AG04450 (cell line): ENCODE measurements at regions not wholly inside any gene's neighbourhood (a gene's known extent, or its start where the extent isn't known, plus 50 kb on each side); places are given as distances from the start of the nearest gene placed in this dataset.

Experiments used
- CTCF ChIA-PET: fragments of 300-600, 350-600 bp; formaldehyde crosslinking; extraction: SDS; loops from one replicate; lab custom pipeline; 2022; ENCODE audit warnings: antibody characterized with exemption, inconsistent platforms; lab: Charles Lee
- POLR2A ChIA-PET: fragments of 350-600 bp; formaldehyde crosslinking; extraction: SDS; loops from one replicate; lab custom pipeline; 2021; ENCODE audit warnings: antibody characterized with exemption, inconsistent platforms; lab: Yijun Ruan, JAX
- DNase-seq: peaks from one replicate; pipeline ENCODE4 v3.0.0-alpha.2; 2011; ENCODE audit warnings: low read depth, low spot score
- H3K27ac ChIP-seq: one replicate; pipeline ENCODE4 v1.5.1; 2012; ENCODE audit warnings: low read depth, low read length, control low read depth
- H3K27me3 ChIP-seq: one replicate; pipeline ENCODE4 v1.6.0; 2012; ENCODE audit warnings: low read length; ENCODE audit not compliant: control insufficient read depth, insufficient read depth
- H3K4me3 ChIP-seq: 2 replicates; pipeline ENCODE4 v1.5.1; 2011; ENCODE audit warnings: mild to moderate bottlenecking, low read depth, low read length, control low read depth
- H3K9me3 ChIP-seq: 2 replicates; pipeline ENCODE4 v1.5.1; 2012; ENCODE audit warnings: low read length; ENCODE audit not compliant: control insufficient read depth, insufficient read depth
- TF ChIP-seq, protein P1 (sequence below): IDR thresholded peaks from 2 replicates; pipeline ENCODE4 v1.5.1; 2011; ENCODE audit warnings: low read depth, low read length, control low read depth, inconsistent platforms

DNA sequence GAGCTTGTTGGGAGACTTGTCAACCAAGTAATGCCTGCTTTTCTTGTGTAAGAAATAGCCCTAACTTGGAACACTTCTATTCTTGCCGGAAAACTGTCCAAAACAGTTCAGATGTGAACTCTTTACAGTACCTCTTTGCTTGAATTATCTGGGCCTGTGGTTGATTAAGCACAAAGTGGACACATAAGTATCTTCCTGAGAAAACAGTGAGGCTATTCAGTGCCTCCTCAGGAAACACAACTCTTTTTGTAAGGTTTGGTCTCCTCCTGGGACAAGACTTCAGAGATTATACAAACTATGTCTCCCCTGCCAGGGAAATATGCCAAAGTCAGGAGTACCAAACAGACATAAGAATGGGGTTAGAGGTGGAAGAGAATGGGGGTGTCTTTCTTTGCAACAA is 127.7 kb downstream of the LACC1 start:
- TF ChIP-seq, protein P1, sequence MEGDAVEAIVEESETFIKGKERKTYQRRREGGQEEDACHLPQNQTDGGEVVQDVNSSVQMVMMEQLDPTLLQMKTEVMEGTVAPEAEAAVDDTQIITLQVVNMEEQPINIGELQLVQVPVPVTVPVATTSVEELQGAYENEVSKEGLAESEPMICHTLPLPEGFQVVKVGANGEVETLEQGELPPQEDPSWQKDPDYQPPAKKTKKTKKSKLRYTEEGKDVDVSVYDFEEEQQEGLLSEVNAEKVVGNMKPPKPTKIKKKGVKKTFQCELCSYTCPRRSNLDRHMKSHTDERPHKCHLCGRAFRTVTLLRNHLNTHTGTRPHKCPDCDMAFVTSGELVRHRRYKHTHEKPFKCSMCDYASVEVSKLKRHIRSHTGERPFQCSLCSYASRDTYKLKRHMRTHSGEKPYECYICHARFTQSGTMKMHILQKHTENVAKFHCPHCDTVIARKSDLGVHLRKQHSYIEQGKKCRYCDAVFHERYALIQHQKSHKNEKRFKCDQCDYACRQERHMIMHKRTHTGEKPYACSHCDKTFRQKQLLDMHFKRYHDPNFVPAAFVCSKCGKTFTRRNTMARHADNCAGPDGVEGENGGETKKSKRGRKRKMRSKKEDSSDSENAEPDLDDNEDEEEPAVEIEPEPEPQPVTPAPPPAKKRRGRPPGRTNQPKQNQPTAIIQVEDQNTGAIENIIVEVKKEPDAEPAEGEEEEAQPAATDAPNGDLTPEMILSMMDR, result no peak
- DNase-seq, result no peak

DNA sequence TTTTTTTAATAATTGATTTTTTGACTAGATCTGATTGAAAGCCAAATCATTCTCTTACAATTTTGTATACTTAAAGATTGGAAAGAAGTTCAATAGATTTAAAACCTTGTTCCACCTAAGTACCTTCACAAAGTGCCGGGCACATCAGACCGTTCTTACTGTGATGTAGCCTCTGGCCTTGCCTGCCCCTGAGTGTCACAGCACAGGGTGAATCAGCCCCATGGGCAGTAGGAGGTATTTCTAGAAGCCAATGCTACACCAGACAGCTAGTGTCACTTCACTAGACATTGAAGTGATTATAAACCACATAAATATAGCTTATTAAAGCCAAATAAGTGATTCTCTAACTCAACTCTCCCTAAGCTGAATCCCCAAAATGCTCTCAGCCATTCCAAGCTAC is 131.3 kb downstream of the LACC1 start:
- H3K27me3 ChIP-seq, result no peaks in the 10 kb centered on the region
- TF ChIP-seq, protein P1, result no peak
- ChIA-PET POLR2A (no interaction called here), CTCF (no interaction called here)
- no peak for DNase-seq
- H3K27ac ChIP-seq, result no peak overlapping the region
- H3K9me3 ChIP-seq, result no peaks in the 10 kb centered on the region; the same call in 1 of the 2 replicates
- no peak overlapping the region for H3K4me3 ChIP-seq

More for the DNA sequence above, 127.7 kb downstream of the LACC1 start:
- Histone ChIP-seq H3K4me3 (no peak overlapping the region), H3K27ac (no peak overlapping the region), H3K27me3 (no peaks in the 10 kb centered on the region), H3K9me3 (no peaks in the 10 kb centered on the region; the same call in 1 of the 2 replicates)
- CTCF ChIA-PET, result no interaction called here
- POLR2A ChIA-PET, result no interaction called here

GRCh38 chr13:44012910-44013757 is 133.4 kb downstream of the LACC1 start:
- DNase-seq, result no peak
- CTCF ChIA-PET, result no interaction called here
- POLR2A ChIA-PET, result no interaction called here
- Histone ChIP-seq H3K4me3 (no peak overlapping the region), H3K27ac (no peak overlapping the region), H3K27me3 (no peaks in the 10 kb centered on the region), H3K9me3 (no peaks in the 10 kb centered on the region)
- TF ChIP-seq, protein P1, result no peak

- TF ChIP-seq, protein P1, result no peak
- no peak overlapping the region for H3K4me3 ChIP-seq
- ChIA-PET POLR2A (no interaction called here), CTCF (interaction anchor here (1.7 kb wide), 1 partner anchor 106 kb away, joined by 4 read pairs; no protein-coding TSS in a partner anchor)
- no peaks in the 10 kb centered on the region for H3K27me3 ChIP-seq
- no peak overlapping the region for H3K27ac ChIP-seq
- peak; percentile 18 for DNase-seq
- no peaks in the 10 kb centered on the region for H3K9me3 ChIP-seq
These were observed 134.1 kb downstream of the LACC1 start for GRCh38 chr13:44013758-44014291.

DNA sequence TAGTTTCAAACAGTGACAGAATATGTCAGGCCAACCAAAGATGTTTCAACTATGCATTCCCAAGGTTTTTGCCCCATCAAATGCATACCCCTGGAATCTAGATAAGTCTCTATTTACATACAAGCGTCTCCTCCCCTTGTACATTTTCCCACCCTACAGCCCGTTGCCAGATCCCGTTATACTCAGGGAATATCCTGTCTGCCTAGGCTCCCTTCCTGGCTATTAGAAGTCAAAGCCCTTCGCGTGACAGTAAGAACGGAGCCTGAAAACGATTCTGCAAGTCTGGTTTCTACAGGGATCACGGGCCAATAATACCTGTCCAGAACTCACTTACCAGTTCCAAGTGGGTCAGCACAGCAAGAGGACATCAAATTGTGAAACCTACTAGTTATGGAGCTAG is 134.8 kb downstream of the LACC1 start:
- H3K4me3 ChIP-seq, result no peak overlapping the region
- H3K27me3 ChIP-seq, result no peaks in the 10 kb centered on the region
- ChIA-PET POLR2A (no interaction called here), CTCF (interaction anchor here (1.7 kb wide), 1 partner anchor 106 kb away, joined by 4 read pairs; no protein-coding TSS in a partner anchor)
- H3K27ac ChIP-seq, result no peak overlapping the region
- DNase-seq, result no peak
- H3K9me3 ChIP-seq, result no peaks in the 10 kb centered on the region
- TF ChIP-seq, protein P1, result no peak
